ENCODE measurements at regions not wholly inside any gene's neighbourhood (a gene's known extent, or its start where the extent isn't known, plus 50 kb on each side); places are given as distances from the start of the nearest gene placed in this dataset.

- no peak for TF ChIP-seq ZFX (IDR thresholded peaks at IDR 0.05; ENCODE audit: borderline replicate concordance)
- TF ChIP-seq CTCF (IDR thresholded peaks at IDR 0.05), result no peak
- H3K27ac ChIP-seq, result no peak overlapping the region
Observed at GRCh38 chr5:17339841-17340240, 122.4 kb downstream of the BASP1 start.

GRCh38 chr5:17340379-17340778 lies 122.9 kb downstream of the BASP1 start:
- H3K27ac ChIP-seq, result no peak overlapping the region
- no peak for TF ChIP-seq CTCF (IDR thresholded peaks at IDR 0.05)
- TF ChIP-seq ZFX (IDR thresholded peaks at IDR 0.05; ENCODE audit: borderline replicate concordance), result no peak

DNA sequence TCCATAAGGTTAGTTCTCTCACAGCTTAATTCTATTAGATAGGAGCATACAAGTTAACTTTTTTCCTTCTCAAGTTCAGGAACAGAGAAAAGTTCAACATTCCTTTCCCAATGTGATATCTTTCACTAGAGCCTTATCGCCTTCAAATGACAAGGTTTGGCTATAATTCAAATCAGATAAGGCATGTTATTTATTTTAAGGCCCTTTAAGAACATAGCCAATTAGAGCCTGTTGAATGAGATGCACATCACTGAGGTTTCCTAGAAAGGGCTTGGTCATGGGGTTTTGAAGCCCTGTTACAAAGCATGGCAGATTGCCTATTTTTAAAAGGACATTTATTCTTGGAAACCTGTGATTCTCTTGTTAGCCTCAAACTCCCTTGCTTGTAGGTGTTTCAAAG lies 123.4 kb downstream of the BASP1 start:
- TF ChIP-seq CTCF (IDR thresholded peaks at IDR 0.05) (no peak), ZFX (IDR thresholded peaks at IDR 0.05; ENCODE audit: borderline replicate concordance) (no peak)
- no peak overlapping the region for H3K27ac ChIP-seq

GRCh38 chr5:17343675-17344074 lies 126.2 kb downstream of the BASP1 start:
- H3K27ac ChIP-seq, result no peak overlapping the region
- TF ChIP-seq CTCF (IDR thresholded peaks at IDR 0.05) (no peak), ZFX (IDR thresholded peaks at IDR 0.05; ENCODE audit: borderline replicate concordance) (no peak)

DNA sequence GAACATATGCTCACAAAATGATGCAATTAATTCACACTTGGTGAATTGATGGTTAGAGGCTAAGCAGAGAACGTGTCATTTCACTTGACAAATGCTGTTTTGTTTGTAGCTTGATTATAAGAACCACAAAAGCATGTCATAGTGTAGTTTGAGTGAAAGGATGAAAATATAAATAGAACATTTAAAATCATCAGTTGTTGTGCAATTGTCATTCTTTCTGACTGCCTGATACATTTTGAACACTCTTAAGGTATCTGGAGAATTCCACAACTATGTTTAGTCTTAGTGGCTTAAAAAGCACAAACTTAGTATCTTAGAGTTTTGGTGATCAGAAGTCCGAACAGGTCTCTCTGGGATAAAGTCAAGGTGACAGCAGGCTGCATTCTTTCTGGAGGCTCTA lies 129.4 kb downstream of the BASP1 start:
- TF ChIP-seq ZFX (IDR thresholded peaks at IDR 0.05; ENCODE audit: borderline replicate concordance) (no peak), CTCF (IDR thresholded peaks at IDR 0.05) (no peak)
- no peak overlapping the region for H3K27ac ChIP-seq

GRCh38 chr5:17352223-17352622 lies 134.8 kb downstream of the BASP1 start:
- no peak overlapping the region for H3K27ac ChIP-seq
- TF ChIP-seq CTCF (IDR thresholded peaks at IDR 0.05), result no peak
- TF ChIP-seq ZFX (IDR thresholded peaks at IDR 0.05; ENCODE audit: borderline replicate concordance), result no peak

- no peak for TF ChIP-seq ZFX (IDR thresholded peaks at IDR 0.05; ENCODE audit: borderline replicate concordance)
- no peak for TF ChIP-seq CTCF (IDR thresholded peaks at IDR 0.05)
- no peak overlapping the region for H3K27ac ChIP-seq
Observed at GRCh38 chr5:17354265-17354664, 136.8 kb downstream of the BASP1 start.
